H7 (cell line): ENCODE measurements at regions not wholly inside any gene's neighbourhood (a gene's known extent, or its start where the extent isn't known, plus 50 kb on each side); places are given as distances from the start of the nearest gene placed in this dataset.
"Not testable (repeated sequence)": the region's sequence is repeated elsewhere in the genome, so short reads cannot be mapped to it uniquely, and the experiment has no call there.

ENCODE experiments used
- DNase-seq: peaks from one replicate; pipeline ENCODE4 v3.0.0; 2012
- H3K27me3 ChIP-seq: 2 replicates; pipeline ENCODE4 v1.6.0; 2011; ENCODE audit warnings: mild to moderate bottlenecking, low read length; ENCODE audit not compliant: control insufficient read depth, insufficient read depth
- H3K36me3 ChIP-seq: replicated peaks from 2 replicates; pipeline ENCODE4 v1.5.1; 2011; ENCODE audit warnings: low read length; ENCODE audit not compliant: control insufficient read depth, insufficient read depth
- H3K4me3 ChIP-seq: 2 replicates; pipeline ENCODE4 v1.5.1; 2011; ENCODE audit warnings: low read depth, mild to moderate bottlenecking, control low read depth, low read length, moderate library complexity; ENCODE audit not compliant: insufficient read depth

DNA sequence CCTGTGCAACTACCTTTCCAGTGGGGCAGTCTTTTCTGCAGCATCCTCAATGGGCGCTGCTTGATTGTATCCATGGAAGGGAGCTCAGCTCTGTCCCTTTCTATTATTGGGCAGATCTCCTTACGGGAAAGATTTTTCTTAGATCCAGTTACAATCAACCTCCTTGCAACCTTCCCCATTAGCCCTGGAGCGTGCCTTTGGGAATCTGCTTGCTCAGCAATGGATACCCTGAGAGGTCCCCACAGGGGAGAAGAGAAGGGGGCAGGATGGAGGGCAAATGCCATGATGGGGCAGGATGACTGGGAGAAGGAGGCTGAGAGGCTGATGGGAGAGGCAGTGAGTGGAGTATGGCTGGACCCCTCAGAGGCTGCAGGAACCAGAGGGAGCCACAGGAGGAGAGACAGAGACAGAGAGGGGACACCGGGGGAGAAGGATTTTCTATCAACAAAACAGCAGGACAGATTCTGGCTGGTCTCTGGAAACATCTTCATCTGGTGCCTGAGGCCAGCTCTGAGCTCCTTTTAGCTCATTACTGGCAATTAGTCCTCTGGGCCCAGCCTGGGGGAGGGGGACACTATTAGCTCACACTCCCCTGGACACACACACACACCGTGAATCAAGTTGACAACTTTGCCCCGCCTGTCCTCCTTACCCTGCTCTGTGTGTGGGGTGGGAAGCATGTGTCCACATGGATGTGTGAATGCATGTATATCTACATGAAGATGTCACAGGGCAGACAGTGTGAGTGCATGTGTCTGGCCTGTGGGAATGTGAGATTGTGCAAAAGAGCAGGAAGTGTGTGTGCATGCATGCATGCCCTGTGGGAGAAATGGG, 80.8 kb upstream of the PAX2 start:
- Histone ChIP-seq H3K27me3 (peaks cover 35% of the 10 kb centered on the region), H3K4me3 (no peak overlapping the region), H3K36me3 (no peaks in the 10 kb centered on the region)
- peak; percentile 20 for DNase-seq

- peaks cover 34% of the 10 kb centered on the region for H3K27me3 ChIP-seq
- not testable (repeated sequence) for H3K36me3 ChIP-seq, H3K4me3 ChIP-seq, DNase-seq
Measured at GRCh38 chr10:100666634-100667033, 78.7 kb upstream of the PAX2 start.

GRCh38 chr10:100669616-100670015, 75.8 kb upstream of the PAX2 start:
- no peak for DNase-seq
- no peak overlapping the region for H3K4me3 ChIP-seq
- H3K36me3 ChIP-seq, result no peaks in the 10 kb centered on the region
- H3K27me3 ChIP-seq, result peaks cover 34% of the 10 kb centered on the region

DNA sequence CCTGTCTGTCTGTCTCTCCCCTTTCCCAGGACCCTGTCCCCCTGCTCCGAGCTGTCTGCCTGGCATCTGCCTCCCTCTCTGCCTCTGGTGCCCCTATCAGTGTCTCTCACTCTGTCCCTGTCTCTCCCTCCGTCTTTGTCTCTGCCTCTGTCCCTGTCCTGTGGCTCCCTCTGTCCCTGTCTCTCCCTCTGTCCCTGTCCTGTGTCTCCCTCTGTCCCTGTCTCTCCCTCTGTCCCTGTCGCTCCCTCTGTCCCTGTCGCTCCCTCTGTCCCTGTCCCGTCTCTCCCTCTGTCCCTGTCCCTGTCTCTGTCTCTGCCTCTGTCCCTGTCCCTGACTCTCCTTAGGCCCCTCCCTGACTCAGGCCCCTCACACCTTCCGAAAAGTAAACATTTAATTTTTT, 75.0 kb upstream of the PAX2 start:
- Histone ChIP-seq H3K4me3 (no peak overlapping the region), H3K27me3 (peaks cover 34% of the 10 kb centered on the region), H3K36me3 (no peaks in the 10 kb centered on the region)
- DNase-seq, result no peak

DNA sequence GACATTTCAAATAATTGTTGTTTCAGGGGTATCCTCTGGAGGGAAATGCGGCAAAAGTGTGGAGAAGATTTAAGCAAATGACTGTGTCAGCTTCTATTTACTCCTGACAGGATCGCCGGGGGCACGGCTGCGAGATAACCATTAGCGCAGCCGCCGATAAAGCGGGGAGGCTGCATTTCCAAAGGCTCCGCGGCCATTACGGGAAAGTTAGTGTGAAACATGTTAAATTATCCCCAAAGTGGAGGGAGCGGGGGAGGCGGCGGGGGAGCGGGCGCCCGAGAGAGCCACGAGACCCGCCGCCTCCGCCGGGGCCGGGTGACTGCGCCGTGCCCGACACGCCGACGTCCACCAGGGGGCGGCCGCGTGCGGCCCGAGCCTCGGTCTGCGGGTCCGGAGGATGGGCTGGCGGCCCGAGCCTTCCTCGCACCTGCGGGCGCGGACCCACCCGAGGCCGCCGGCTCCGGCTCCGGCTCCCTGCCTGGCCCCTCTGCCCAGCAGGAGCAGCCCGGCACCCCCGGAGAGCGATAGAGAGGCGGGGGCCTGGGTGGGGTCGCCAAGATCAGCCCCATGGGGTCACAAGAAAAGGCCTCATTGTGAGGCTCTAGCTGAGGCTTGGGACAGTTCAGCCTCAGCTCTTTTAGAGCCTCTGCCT, 74.4 kb upstream of the PAX2 start:
- Histone ChIP-seq H3K27me3 (peaks cover 34% of the 10 kb centered on the region), H3K4me3 (peak overlapping the region; percentile 22), H3K36me3 (no peaks in the 10 kb centered on the region)
- peak; percentile 95 for DNase-seq

- no peaks in the 10 kb centered on the region for H3K36me3 ChIP-seq
- peaks cover 34% of the 10 kb centered on the region for H3K27me3 ChIP-seq
- no peak for DNase-seq
- H3K4me3 ChIP-seq, result no peak overlapping the region
Measured at GRCh38 chr10:100672199-100672598, 73.2 kb upstream of the PAX2 start.

DNA sequence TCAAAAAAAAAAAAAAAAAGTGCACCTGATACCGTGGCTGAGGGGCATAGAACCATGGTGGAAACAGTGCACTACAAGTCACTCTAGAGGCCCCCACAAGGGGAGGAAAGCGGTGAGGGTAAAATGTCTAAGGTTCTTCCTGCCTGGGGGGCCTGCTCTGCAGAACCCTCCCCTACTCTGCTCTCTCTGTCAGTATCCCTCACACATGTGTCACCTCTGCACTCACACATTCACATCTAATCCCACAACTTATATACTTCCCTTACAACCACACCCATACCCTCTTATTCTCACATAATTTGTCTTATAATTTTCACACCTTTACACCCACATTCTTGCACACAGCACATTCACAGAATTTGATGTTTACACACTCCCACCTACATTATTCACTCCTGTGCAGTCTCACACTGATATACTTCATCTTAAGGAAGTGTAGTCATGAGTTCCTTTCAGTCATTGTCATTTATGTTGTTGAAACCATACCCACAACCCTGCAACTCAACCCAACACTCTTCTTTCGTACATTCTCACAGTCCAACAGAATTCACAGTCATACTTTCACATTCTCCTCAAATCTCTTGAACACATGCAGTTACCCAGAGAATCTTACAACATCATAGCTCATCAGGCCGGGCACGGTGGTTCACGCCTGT, 68.0 kb upstream of the PAX2 start:
- Histone ChIP-seq H3K36me3 (no peaks in the 10 kb centered on the region), H3K4me3 (no peak overlapping the region), H3K27me3 (peaks cover 29% of the 10 kb centered on the region)
- no peak for DNase-seq

DNA sequence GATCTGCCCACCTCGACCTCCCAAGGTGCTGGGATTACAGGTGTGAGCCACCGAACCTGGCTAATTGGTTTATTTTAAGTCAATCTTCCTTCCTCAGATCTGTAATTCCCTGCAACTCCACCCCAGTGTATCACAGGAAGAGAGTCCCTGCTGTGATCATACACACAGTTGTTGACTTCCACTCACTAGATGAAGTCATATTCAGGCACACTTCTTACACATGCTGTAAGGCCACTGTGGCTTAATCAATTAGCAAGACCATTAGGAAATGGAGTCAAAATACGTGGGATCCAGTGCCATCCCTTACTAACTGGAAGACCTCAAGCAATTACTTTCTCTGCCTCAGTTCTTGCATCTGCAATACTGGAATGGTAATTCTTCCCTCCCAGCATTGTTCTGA, 66.1 kb upstream of the PAX2 start:
- H3K36me3 ChIP-seq, result no peaks in the 10 kb centered on the region
- H3K27me3 ChIP-seq, result peaks cover 42% of the 10 kb centered on the region
- no peak overlapping the region for H3K4me3 ChIP-seq
- DNase-seq, result no peak

GRCh38 chr10:100683004-100683403, 62.4 kb upstream of the PAX2 start:
- DNase-seq, result no peak
- Histone ChIP-seq H3K4me3 (no peak overlapping the region), H3K36me3 (no peaks in the 10 kb centered on the region), H3K27me3 (peaks cover 65% of the 10 kb centered on the region)

- H3K36me3 ChIP-seq, result no peaks in the 10 kb centered on the region
- peak overlapping the region; percentile 11; the same call in 1 of the 2 replicates for H3K4me3 ChIP-seq
- peaks cover 67% of the 10 kb centered on the region for H3K27me3 ChIP-seq
- DNase-seq, result peak; percentile 78
Measured at GRCh38 chr10:100683545-100684300, 61.7 kb upstream of the PAX2 start.

GRCh38 chr10:100684688-100685235, 60.6 kb upstream of the PAX2 start:
- Histone ChIP-seq H3K27me3 (peaks cover 66% of the 10 kb centered on the region), H3K4me3 (no peak overlapping the region)
- no peak for DNase-seq

DNA sequence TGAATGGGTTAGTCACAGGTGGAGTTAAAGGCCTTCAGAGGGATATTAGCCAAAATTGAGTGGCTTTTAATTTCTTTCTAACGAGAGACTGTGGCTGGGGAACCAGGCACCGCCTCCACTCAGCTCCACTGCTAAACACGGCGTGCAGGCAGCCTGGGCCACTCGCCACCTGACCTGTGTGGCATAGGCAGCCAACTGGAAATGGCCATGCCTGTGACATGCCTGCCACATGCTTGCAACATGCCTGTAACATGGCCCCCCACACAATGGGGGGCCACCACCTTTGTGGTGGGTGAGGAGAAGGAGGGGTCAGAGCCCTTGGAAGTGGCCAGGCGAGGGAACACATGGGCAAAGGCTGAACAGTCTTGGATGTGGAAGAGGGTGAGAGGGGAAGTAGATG, 60.1 kb upstream of the PAX2 start:
- H3K4me3 ChIP-seq, result no peak overlapping the region
- peaks cover 63% of the 10 kb centered on the region for H3K27me3 ChIP-seq
- no peak for DNase-seq
- H3K36me3 ChIP-seq, result no peaks in the 10 kb centered on the region

More at GRCh38 chr10:100684688-100685235, 60.6 kb upstream of the PAX2 start:
- H3K36me3 ChIP-seq, result no peaks in the 10 kb centered on the region

DNA sequence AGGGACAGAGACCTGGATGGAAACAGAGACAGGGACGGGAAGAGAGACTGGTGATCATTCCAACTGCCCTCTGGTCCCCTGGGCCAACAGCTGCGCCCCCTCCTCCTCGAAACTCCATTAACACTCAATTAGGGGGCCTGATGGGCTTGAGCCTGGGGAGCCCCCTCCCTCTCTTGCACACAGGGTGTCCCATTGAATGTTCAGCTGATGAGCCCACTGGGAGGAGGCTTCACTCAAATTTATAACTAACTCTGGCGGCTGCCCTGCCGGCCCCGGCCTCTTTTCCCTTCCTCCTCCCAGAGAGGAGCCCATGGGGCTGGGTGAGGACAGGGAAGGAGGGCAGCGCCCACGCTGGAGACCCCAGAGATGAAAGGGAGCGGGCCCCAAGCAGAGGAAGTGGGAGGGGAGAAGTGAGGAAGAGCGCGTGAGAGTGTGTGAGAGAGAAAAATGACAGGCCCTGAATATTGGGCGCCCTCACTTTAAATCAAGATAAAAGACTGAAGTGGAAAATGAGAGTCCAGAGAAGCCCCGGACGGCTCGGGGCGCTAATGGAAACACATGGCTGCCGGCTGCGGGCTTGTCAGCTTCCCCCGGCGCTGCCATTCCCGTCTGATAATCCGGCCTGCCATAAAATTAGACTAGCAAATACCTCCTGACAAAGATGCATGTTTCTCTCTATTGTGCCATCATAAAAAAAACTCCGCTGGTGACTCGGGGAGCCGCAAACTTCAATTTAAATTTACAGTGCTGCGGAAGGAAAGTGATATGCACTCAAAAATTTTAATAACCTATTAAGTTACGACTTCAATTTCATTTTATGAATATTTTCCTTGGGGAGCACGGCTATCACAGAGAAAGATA, 58.0 kb upstream of the PAX2 start:
- peaks cover 45% of the 10 kb centered on the region for H3K27me3 ChIP-seq
- no peaks in the 10 kb centered on the region for H3K36me3 ChIP-seq
- H3K4me3 ChIP-seq, result no peak overlapping the region
- DNase-seq, result no peak
